ENCODE measurements at regions not wholly inside any gene's neighbourhood (a gene's known extent, or its start where the extent isn't known, plus 50 kb on each side); places are given as distances from the start of the nearest gene placed in this dataset.

DNA sequence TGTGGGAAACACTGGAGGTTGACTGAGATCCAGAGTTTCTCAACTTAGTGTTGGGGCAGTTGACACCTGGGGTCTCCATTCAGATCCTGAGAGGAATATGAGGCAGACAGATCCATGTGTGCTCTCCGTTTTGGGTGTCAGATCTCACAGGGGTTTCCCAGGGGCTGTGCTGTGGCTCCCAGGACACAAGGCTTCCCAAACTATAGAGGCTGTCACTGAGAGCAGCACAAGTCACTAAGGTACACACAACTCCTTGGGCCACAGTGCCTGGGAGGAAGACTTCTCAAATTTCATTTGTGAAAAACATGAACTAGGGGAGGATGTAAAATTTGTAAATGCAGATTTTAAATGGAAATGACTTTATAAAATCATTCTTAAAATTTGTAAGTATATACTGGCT is 363.6 kb downstream of the FBXO8 start:
- Histone ChIP-seq H3K27ac (ENCODE audit: low read depth, low read length) (no peak overlapping the region), H3K4me3 (ENCODE audit: low read depth in 1 of 2, low read length in 2 of 2) (no peak overlapping the region), H3K27me3 (ENCODE audit: control insufficient read depth in 1 of 2, insufficient read depth in 2 of 2, low read length in 2 of 2) (peaks cover 0 to 4% of the 10 kb centered on the region in 2 donors), H3K9ac (ENCODE audit: low read depth in 1 of 2, low read length in 2 of 2) (no peak overlapping the region), H3K36me3 (ENCODE audit: control insufficient read depth in 1 of 2, insufficient read depth in 2 of 2, low read length in 2 of 2) (no peaks in the 10 kb centered on the region), H3K4me1 (ENCODE audit: control insufficient read depth in 1 of 2, insufficient read depth in 2 of 2, low read length in 2 of 2) (no peaks in the 10 kb centered on the region), H3K9me3 (ENCODE audit: control insufficient read depth in 1 of 2, low read length in 2 of 2) (no peaks in the 10 kb centered on the region)

DNA sequence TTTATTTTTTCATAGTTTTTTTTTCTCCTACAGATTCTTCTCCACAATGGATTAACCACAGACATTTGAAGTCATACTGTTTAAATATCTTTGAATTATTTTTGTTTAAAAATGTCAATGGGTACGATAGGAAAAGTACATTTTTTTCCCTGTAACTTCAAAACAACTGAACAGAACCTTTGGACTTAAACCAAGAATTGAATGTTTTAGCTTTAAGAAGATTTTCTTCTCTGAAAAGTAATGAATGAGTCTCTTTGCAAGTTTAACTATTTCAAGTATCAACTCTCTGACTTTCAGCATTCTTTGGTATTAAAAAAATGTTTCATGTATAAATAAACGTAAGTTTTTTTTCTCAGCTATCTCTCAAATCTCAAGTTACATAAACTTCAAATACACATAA is 364.3 kb downstream of the FBXO8 start:
- H3K4me1 ChIP-seq (ENCODE audit: control insufficient read depth in 1 of 2, insufficient read depth in 2 of 2, low read length in 2 of 2): no peaks in the 10 kb centered on the region
- peaks cover 0 to 4% of the 10 kb centered on the region in 2 donors for H3K27me3 ChIP-seq (ENCODE audit: control insufficient read depth in 1 of 2, insufficient read depth in 2 of 2, low read length in 2 of 2)
- no peaks in the 10 kb centered on the region for H3K36me3 ChIP-seq (ENCODE audit: control insufficient read depth in 1 of 2, insufficient read depth in 2 of 2, low read length in 2 of 2)
- H3K27ac ChIP-seq (ENCODE audit: low read depth, low read length): no peak overlapping the region
- H3K4me3 ChIP-seq (ENCODE audit: low read depth in 1 of 2, low read length in 2 of 2): no peak overlapping the region
- no peaks in the 10 kb centered on the region for H3K9me3 ChIP-seq (ENCODE audit: control insufficient read depth in 1 of 2, low read length in 2 of 2)
- H3K9ac ChIP-seq (ENCODE audit: low read depth in 1 of 2, low read length in 2 of 2): no peak overlapping the region

DNA sequence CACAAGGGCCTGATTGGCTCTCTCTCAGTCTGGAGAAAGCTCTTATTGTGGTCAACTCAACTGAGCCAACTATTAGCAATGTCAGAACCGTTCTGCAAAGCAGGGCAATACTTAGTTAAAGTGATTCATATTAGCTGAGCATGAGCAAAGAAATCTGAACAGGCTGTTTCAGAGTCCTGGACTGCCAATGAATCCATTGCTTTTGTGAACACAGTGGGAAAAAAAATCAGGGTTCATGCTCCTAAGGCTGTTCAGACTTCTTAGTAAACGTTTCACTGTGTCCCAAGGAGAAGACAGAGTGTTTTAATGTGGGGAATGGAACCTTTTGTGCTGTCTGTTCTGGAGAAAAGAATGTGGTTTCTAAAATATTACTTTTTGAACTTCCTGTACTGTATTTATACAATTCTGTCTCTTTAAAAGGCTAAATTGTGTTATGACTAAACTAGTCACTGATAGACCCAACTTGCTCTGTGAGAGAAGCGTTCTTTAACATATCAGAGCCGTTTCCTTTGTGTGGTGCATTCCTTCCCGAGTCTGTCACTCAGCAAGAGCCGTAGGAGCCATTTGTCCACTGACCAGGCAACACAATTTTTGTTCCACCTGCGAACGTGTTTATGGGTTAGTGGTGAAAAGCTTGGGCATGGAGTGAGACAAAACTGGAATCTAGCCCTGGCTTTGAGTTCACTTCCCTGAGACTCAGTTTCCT is 366.1 kb downstream of the FBXO8 start:
- no peak overlapping the region for H3K4me3 ChIP-seq (ENCODE audit: low read depth in 1 of 2, low read length in 2 of 2)

DNA sequence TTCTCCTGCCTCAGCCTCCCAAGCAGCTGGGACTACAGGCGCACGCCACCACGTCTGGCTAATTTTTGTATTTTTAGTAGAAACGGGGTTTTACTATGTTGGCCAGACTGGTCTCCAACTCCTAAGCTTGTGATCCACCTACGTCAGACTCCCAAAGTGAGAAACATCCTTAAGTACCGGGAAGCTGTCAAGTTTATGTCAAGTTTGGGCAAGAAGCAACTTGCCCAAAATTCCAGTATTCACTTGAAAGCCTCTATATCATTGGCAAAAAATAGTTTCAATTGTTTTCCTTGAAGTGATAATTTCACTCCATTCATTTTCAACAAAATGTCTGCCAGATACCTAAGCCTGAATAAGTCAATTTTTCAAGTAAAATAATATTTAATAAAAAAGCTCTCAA is 370.0 kb downstream of the FBXO8 start:
- no peak overlapping the region for H3K4me3 ChIP-seq (ENCODE audit: low read depth in 1 of 2, low read length in 2 of 2)
- H3K27ac ChIP-seq (ENCODE audit: low read depth, low read length): no peak overlapping the region
- no peaks in the 10 kb centered on the region for H3K9me3 ChIP-seq (ENCODE audit: control insufficient read depth in 1 of 2, low read length in 2 of 2)
- H3K4me1 ChIP-seq (ENCODE audit: control insufficient read depth in 1 of 2, insufficient read depth in 2 of 2, low read length in 2 of 2): no peaks in the 10 kb centered on the region
- no peaks in the 10 kb centered on the region for H3K27me3 ChIP-seq (ENCODE audit: control insufficient read depth in 1 of 2, insufficient read depth in 2 of 2, low read length in 2 of 2)
- H3K36me3 ChIP-seq (ENCODE audit: control insufficient read depth in 1 of 2, insufficient read depth in 2 of 2, low read length in 2 of 2): no peaks in the 10 kb centered on the region
- no peak overlapping the region for H3K9ac ChIP-seq (ENCODE audit: low read depth in 1 of 2, low read length in 2 of 2)

More for the DNA sequence above, 366.1 kb downstream of the FBXO8 start:
- no peaks in the 10 kb centered on the region for H3K9me3 ChIP-seq (ENCODE audit: control insufficient read depth in 1 of 2, low read length in 2 of 2)
- H3K4me1 ChIP-seq (ENCODE audit: control insufficient read depth in 1 of 2, insufficient read depth in 2 of 2, low read length in 2 of 2): no peaks in the 10 kb centered on the region
- no peaks in the 10 kb centered on the region for H3K36me3 ChIP-seq (ENCODE audit: control insufficient read depth in 1 of 2, insufficient read depth in 2 of 2, low read length in 2 of 2)
- H3K27me3 ChIP-seq (ENCODE audit: control insufficient read depth in 1 of 2, insufficient read depth in 2 of 2, low read length in 2 of 2): peaks cover 0 to 4% of the 10 kb centered on the region in 2 donors
- H3K9ac ChIP-seq (ENCODE audit: low read depth in 1 of 2, low read length in 2 of 2): no peak overlapping the region
- H3K27ac ChIP-seq (ENCODE audit: low read depth, low read length): no peak overlapping the region

DNA sequence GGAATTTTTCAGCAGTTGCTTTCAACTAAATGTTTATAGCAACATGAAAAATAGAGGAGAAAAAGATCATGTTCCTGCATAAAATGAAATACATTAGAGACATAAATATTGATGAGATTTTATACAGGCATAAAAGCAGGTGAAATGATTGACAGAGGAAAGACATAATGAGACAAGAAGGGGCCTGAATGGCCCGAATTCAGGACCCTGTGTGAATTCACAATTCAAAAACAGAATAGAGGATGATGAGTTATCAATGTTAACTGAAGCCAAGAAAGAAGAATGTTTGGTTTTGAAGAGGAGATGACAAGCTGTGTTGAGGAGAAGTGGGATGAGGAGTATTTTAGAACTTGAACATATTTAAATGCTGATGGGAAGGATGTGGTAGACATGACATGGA is 371.1 kb downstream of the FBXO8 start:
- Histone ChIP-seq H3K9me3 (ENCODE audit: control insufficient read depth in 1 of 2, low read length in 2 of 2) (no peaks in the 10 kb centered on the region), H3K4me1 (ENCODE audit: control insufficient read depth in 1 of 2, insufficient read depth in 2 of 2, low read length in 2 of 2) (no peaks in the 10 kb centered on the region), H3K4me3 (ENCODE audit: low read depth in 1 of 2, low read length in 2 of 2) (no peak overlapping the region), H3K27ac (ENCODE audit: low read depth, low read length) (no peak overlapping the region), H3K9ac (ENCODE audit: low read depth in 1 of 2, low read length in 2 of 2) (no peak overlapping the region), H3K36me3 (ENCODE audit: control insufficient read depth in 1 of 2, insufficient read depth in 2 of 2, low read length in 2 of 2) (no peaks in the 10 kb centered on the region), H3K27me3 (ENCODE audit: control insufficient read depth in 1 of 2, insufficient read depth in 2 of 2, low read length in 2 of 2) (no peaks in the 10 kb centered on the region)

DNA sequence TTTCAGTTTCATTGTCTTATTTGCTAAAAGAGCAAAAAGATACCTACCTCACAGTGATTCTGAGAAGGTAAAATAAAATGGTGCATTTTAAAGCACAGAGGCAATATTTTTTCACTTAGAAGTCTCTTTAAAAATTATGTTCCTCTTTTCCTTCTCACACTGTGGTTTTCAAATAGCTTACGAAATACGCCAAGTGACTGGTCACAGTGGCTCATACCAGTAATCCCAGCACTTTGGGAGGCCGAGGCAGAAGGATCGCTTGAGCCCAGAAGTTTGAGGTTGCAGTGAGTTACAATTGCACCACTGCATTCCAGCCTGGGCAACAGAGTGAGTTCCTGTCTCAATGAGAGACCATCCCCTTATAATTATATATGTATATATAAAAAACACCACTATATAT is 372.6 kb downstream of the FBXO8 start:
- H3K4me1 ChIP-seq (ENCODE audit: control insufficient read depth in 1 of 2, insufficient read depth in 2 of 2, low read length in 2 of 2): no peaks in the 10 kb centered on the region
- H3K4me3 ChIP-seq (ENCODE audit: low read depth in 1 of 2, low read length in 2 of 2): no peak overlapping the region
- no peaks in the 10 kb centered on the region for H3K9me3 ChIP-seq (ENCODE audit: control insufficient read depth in 1 of 2, low read length in 2 of 2)
- H3K27ac ChIP-seq (ENCODE audit: low read depth, low read length): no peak overlapping the region
- H3K9ac ChIP-seq (ENCODE audit: low read depth in 1 of 2, low read length in 2 of 2): no peak overlapping the region
- H3K27me3 ChIP-seq (ENCODE audit: control insufficient read depth in 1 of 2, insufficient read depth in 2 of 2, low read length in 2 of 2): no peaks in the 10 kb centered on the region
- H3K36me3 ChIP-seq (ENCODE audit: control insufficient read depth in 1 of 2, insufficient read depth in 2 of 2, low read length in 2 of 2): no peaks in the 10 kb centered on the region

DNA sequence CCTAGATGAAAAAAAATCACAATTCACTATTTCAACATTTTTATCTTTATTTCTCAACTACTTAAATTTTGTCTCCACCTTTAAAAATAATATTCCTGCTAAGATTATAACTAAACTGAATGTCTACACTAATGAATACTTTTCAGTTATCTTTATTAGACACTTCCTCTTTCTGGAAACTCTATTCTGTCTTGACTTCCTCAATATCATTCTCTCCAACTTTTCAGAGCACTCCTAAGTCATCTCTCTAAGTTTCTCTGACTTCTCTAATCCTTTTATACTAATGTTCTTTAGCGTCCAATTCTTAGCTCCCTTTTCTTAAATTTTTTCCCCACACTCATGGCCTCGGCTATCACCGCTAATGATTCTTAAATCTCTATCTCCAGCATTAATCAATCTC is 374.2 kb downstream of the FBXO8 start:
- Histone ChIP-seq H3K9me3 (ENCODE audit: control insufficient read depth in 1 of 2, low read length in 2 of 2) (no peaks in the 10 kb centered on the region), H3K9ac (ENCODE audit: low read depth in 1 of 2, low read length in 2 of 2) (no peak overlapping the region), H3K27me3 (ENCODE audit: control insufficient read depth in 1 of 2, insufficient read depth in 2 of 2, low read length in 2 of 2) (no peaks in the 10 kb centered on the region), H3K4me3 (ENCODE audit: low read depth in 1 of 2, low read length in 2 of 2) (no peak overlapping the region), H3K36me3 (ENCODE audit: control insufficient read depth in 1 of 2, insufficient read depth in 2 of 2, low read length in 2 of 2) (no peaks in the 10 kb centered on the region), H3K4me1 (ENCODE audit: control insufficient read depth in 1 of 2, insufficient read depth in 2 of 2, low read length in 2 of 2) (no peaks in the 10 kb centered on the region), H3K27ac (ENCODE audit: low read depth, low read length) (no peak overlapping the region)

DNA sequence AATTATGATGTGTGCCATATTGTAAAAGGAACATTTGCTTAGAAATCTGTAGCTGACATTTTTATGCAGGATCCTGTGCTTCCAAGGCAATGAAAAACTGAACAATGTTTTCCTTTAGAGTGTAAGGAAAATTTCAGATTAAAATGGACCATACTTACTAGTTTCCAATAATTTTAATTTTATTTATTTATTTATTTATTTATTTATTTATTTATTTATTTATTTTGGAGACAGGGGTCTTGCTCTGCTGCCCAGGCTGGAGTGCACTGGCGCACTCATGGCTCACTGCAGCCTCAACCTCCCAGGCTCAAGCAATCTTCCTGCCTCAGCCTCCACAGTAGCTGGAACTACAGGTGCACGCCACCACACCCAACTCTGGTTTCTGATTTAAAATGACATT is 369.8 kb upstream of the HAND2 start:
- Histone ChIP-seq H3K9ac (ENCODE audit: low read depth in 1 of 2, low read length in 2 of 2) (no peak overlapping the region), H3K27ac (ENCODE audit: low read depth, low read length) (no peak overlapping the region), H3K9me3 (ENCODE audit: control insufficient read depth in 1 of 2, low read length in 2 of 2) (no peaks in the 10 kb centered on the region), H3K27me3 (ENCODE audit: control insufficient read depth in 1 of 2, insufficient read depth in 2 of 2, low read length in 2 of 2) (no peaks in the 10 kb centered on the region), H3K4me1 (ENCODE audit: control insufficient read depth in 1 of 2, insufficient read depth in 2 of 2, low read length in 2 of 2) (no peaks in the 10 kb centered on the region), H3K36me3 (ENCODE audit: control insufficient read depth in 1 of 2, insufficient read depth in 2 of 2, low read length in 2 of 2) (no peaks in the 10 kb centered on the region), H3K4me3 (ENCODE audit: low read depth in 1 of 2, low read length in 2 of 2) (no peak overlapping the region)

DNA sequence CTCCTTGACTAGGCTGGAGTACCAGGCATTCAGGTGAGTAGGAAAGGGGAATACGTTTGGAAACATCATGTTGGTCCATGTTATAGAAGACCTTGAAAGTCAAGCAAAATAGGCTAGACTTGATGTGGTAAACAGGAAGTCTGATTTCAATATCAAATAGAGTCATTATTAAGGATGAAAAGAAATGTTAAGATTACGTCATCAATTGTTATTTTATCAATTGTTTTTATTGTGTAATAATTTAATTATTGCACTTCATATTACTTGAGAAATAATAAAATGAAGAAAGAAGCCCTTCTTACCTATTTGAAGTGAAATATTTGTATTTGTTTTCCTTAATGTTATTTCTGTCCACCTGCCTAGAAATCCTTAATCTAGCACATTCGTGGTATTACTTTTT is 361.0 kb upstream of the HAND2 start:
- Histone ChIP-seq H3K4me1 (ENCODE audit: control insufficient read depth in 1 of 2, insufficient read depth in 2 of 2, low read length in 2 of 2) (no peaks in the 10 kb centered on the region), H3K4me3 (ENCODE audit: low read depth in 1 of 2, low read length in 2 of 2) (no peak overlapping the region), H3K27ac (ENCODE audit: low read depth, low read length) (no peak overlapping the region), H3K36me3 (ENCODE audit: control insufficient read depth in 1 of 2, insufficient read depth in 2 of 2, low read length in 2 of 2) (no peaks in the 10 kb centered on the region), H3K9ac (ENCODE audit: low read depth in 1 of 2, low read length in 2 of 2) (no peak overlapping the region), H3K27me3 (ENCODE audit: control insufficient read depth in 1 of 2, insufficient read depth in 2 of 2, low read length in 2 of 2) (no peaks in the 10 kb centered on the region), H3K9me3 (ENCODE audit: control insufficient read depth in 1 of 2, low read length in 2 of 2) (no peaks in the 10 kb centered on the region)

DNA sequence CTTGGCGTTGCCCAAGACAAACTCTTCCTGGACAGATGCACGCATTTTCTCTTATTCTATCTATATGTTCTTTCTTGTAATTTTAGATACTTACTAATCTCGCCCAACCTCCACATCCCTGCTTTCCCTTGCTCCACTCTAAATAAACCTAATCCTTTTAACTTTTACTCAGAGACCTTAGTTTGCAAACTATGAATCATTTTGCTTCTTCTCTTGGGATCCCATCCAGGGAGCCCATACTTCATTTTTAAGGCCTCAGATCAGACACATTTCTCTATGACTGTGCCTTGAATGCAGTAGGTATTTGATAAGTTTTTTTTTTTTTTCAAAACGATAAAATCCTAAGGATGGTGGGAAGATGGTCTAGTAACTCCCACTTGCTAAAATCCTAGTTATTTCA is 353.8 kb upstream of the HAND2 start:
- no peaks in the 10 kb centered on the region for H3K9me3 ChIP-seq (ENCODE audit: control insufficient read depth in 1 of 2, low read length in 2 of 2)
- H3K27me3 ChIP-seq (ENCODE audit: control insufficient read depth in 1 of 2, insufficient read depth in 2 of 2, low read length in 2 of 2): no peaks in the 10 kb centered on the region
- no peak overlapping the region for H3K27ac ChIP-seq (ENCODE audit: low read depth, low read length)
- H3K4me1 ChIP-seq (ENCODE audit: control insufficient read depth in 1 of 2, insufficient read depth in 2 of 2, low read length in 2 of 2): no peaks in the 10 kb centered on the region
- H3K4me3 ChIP-seq (ENCODE audit: low read depth in 1 of 2, low read length in 2 of 2): no peak overlapping the region
- no peaks in the 10 kb centered on the region for H3K36me3 ChIP-seq (ENCODE audit: control insufficient read depth in 1 of 2, insufficient read depth in 2 of 2, low read length in 2 of 2)
- no peak overlapping the region for H3K9ac ChIP-seq (ENCODE audit: low read depth in 1 of 2, low read length in 2 of 2)

DNA sequence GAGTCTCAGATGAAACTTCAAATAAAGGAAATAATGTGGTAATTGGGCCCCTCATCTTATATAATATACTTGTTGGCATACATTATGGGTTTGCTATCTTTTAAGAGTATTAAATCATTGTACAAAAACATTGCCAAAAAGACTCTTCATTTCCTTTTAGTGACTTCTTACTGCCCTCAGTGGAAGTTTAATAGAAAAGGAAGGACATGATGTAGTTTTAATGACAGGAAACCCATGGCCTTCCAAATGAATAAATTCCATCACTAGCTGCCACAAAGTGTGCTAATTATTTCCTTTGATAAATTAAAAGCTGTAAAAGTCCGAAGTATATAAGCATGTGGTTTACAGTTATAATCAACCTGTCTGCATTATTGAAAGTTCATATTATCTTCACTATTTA is 350.9 kb upstream of the HAND2 start:
- no peaks in the 10 kb centered on the region for H3K4me1 ChIP-seq (ENCODE audit: control insufficient read depth in 1 of 2, insufficient read depth in 2 of 2, low read length in 2 of 2)
- H3K9me3 ChIP-seq (ENCODE audit: control insufficient read depth in 1 of 2, low read length in 2 of 2): no peaks in the 10 kb centered on the region
- H3K36me3 ChIP-seq (ENCODE audit: control insufficient read depth in 1 of 2, insufficient read depth in 2 of 2, low read length in 2 of 2): no peaks in the 10 kb centered on the region
- no peak overlapping the region for H3K9ac ChIP-seq (ENCODE audit: low read depth in 1 of 2, low read length in 2 of 2)
- no peak overlapping the region for H3K4me3 ChIP-seq (ENCODE audit: low read depth in 1 of 2, low read length in 2 of 2)
- no peak overlapping the region for H3K27ac ChIP-seq (ENCODE audit: low read depth, low read length)
- no peaks in the 10 kb centered on the region for H3K27me3 ChIP-seq (ENCODE audit: control insufficient read depth in 1 of 2, insufficient read depth in 2 of 2, low read length in 2 of 2)

Measured in duodenal mucosa (tissue), 2 donors.